EL (cell line): ENCODE measurements at regions not wholly inside any gene's neighbourhood (a gene's known extent, or its start where the extent isn't known, plus 50 kb on each side); places are given as distances from the start of the nearest gene placed in this dataset.

Experiments used
- DNase-seq: peaks from one replicate; pipeline ENCODE4 v3.0.0-alpha.2; 2016

- DNase-seq = no peak
These were observed 128.3 kb upstream of the MYOCD start for GRCh38 chr17:12537436-12537835.

- DNase-seq = no peak
These were observed 127.7 kb upstream of the MYOCD start for GRCh38 chr17:12538003-12538402.

- DNase-seq = peak; percentile 48
These were observed 119.7 kb upstream of the MYOCD start for GRCh38 chr17:12545877-12546513.

- no peak for DNase-seq
These were observed 118.7 kb upstream of the MYOCD start for GRCh38 chr17:12546983-12547382.

GRCh38 chr17:12547831-12548230, 117.9 kb upstream of the MYOCD start:
- DNase-seq = no peak

- DNase-seq = no peak
These were observed 117.1 kb upstream of the MYOCD start for GRCh38 chr17:12548558-12548957.

GRCh38 chr17:12549499-12550041, 116.1 kb upstream of the MYOCD start:
- DNase-seq = peak; percentile 84

- DNase-seq = no peak
These were observed 112.1 kb upstream of the MYOCD start for GRCh38 chr17:12553625-12554024.

- no peak for DNase-seq
These were observed 111.4 kb upstream of the MYOCD start for GRCh38 chr17:12554251-12554650.

- DNase-seq = no peak
These were observed 99.4 kb upstream of the MYOCD start for GRCh38 chr17:12566291-12566690.

GRCh38 chr17:12567077-12568053, 98.3 kb upstream of the MYOCD start:
- no peak for DNase-seq

GRCh38 chr17:12568358-12569251, 97.1 kb upstream of the MYOCD start:
- DNase-seq = no peak

- peak; percentile 19 for DNase-seq
These were observed 94.1 kb upstream of the MYOCD start for GRCh38 chr17:12571606-12572005.

- no peak for DNase-seq
These were observed 91.2 kb upstream of the MYOCD start for GRCh38 chr17:12574525-12574924.

GRCh38 chr17:12575641-12576040, 90.0 kb upstream of the MYOCD start:
- no peak for DNase-seq

GRCh38 chr17:12579288-12579687, 86.4 kb upstream of the MYOCD start:
- no peak for DNase-seq

- DNase-seq = no peak
These were observed 85.0 kb upstream of the MYOCD start for GRCh38 chr17:12580640-12581039.

GRCh38 chr17:12584727-12585126, 81.0 kb upstream of the MYOCD start:
- DNase-seq = no peak

GRCh38 chr17:12588531-12588930, 77.2 kb upstream of the MYOCD start:
- DNase-seq = no peak

- no peak for DNase-seq
These were observed 75.3 kb upstream of the MYOCD start for GRCh38 chr17:12590417-12590816.

GRCh38 chr17:12591021-12591735, 74.5 kb upstream of the MYOCD start:
- peak; percentile 53 for DNase-seq

- DNase-seq = no peak
These were observed 72.7 kb upstream of the MYOCD start for GRCh38 chr17:12592941-12593340.
